ENCODE measurements at regions not wholly inside any gene's neighbourhood (a gene's known extent, or its start where the extent isn't known, plus 50 kb on each side); places are given as distances from the start of the nearest gene placed in this dataset.

GRCh38 chr5:24428345-24428744 lies 216.4 kb downstream of the CDH10 start:
- TF ChIP-seq CTCF (conservative IDR thresholded peaks at IDR 0.05 in 1 of 2, IDR thresholded peaks at IDR 0.05 in 1 of 2; ENCODE audit: extremely low read depth in 1 of 2, insufficient read depth in 1 of 2, low read depth in 1 of 2, low read length in 2 of 2) (no peak), EZH2 (IDR thresholded peaks at IDR 0.05; ENCODE audit: borderline replicate concordance, low read length) (no peak)

Measured in mammary epithelial cell (primary cell).